ENCODE measurements at regions not wholly inside any gene's neighbourhood (a gene's known extent, or its start where the extent isn't known, plus 50 kb on each side); places are given as distances from the start of the nearest gene placed in this dataset.

- Histone ChIP-seq H3K9me3 (replicated peaks; ENCODE audit: control insufficient read depth, insufficient read depth, low read depth, low read length) (peaks cover 9% of the 10 kb centered on the region), H3K9me1 (ENCODE audit: control insufficient read depth, insufficient read depth, low read length) (no peaks in the 10 kb centered on the region), H3K4me2 (ENCODE audit: insufficient read depth, low read length) (no peak overlapping the region), H3K27me3 (ENCODE audit: control insufficient read depth in 2 of 2, insufficient read depth in 2 of 2, low read length in 2 of 2) (no peaks in the 10 kb centered on the region), H4K20me1 (replicated peaks; ENCODE audit: control insufficient read depth, insufficient read depth, low read length) (no peaks in the 10 kb centered on the region), H3K4me3 (no peak overlapping the region), H3K27ac (ENCODE audit: extremely low read depth, low read depth, low read length) (no peak overlapping the region), H3K4me1 (replicated peaks in 1 of 2; ENCODE audit: control insufficient read depth in 2 of 2, insufficient read depth in 2 of 2, low read length in 2 of 2) (peaks cover 42 to 74% of the 10 kb centered on the region in 2 experiments), H2AFZ (ENCODE audit: low read depth, low read length) (no peak overlapping the region), H3K9ac (ENCODE audit: insufficient read depth in 1 of 2, low read depth in 2 of 2, low read length in 2 of 2) (peak overlapping the region in 1 of 2 experiments; percentile 38; a peak in 2 of 4 replicates), H3K36me3 (ENCODE audit: control insufficient read depth, insufficient read depth, low read length) (no peaks in the 10 kb centered on the region; the same call in 2 of the 3 replicates), H3K79me2 (ENCODE audit: control insufficient read depth, insufficient read depth, low read length) (no peaks in the 10 kb centered on the region)
- BruUV-seq (replicated peaks), result no TSS peak
- 49% methylated on average over 8 of the region's 8 CpGs for WGBS (ENCODE audit: insufficient coverage, low coverage, missing lambda C conversion rate)
- TF ChIP-seq RFX1 (IDR thresholded peaks at IDR 0.05), result no peak
- peak; percentile 76 for TF ChIP-seq RBM25 (IDR thresholded peaks at IDR 0.05; ENCODE audit: low read depth, low read length, severe bottlenecking)
- 0 out of 2 replicates have a peak, but pooled peaks have one; percentile 39 for TF ChIP-seq CBX1 (IDR thresholded peaks at IDR 0.05; ENCODE audit: low read depth)
- peak in 1 of 2 experiments; percentile 27; a peak in 1 of 4 replicates for TF ChIP-seq RCOR1 (IDR thresholded peaks at IDR 0.05; ENCODE audit: borderline replicate concordance in 1 of 2, low read depth in 2 of 2, low read length in 2 of 2)
- TF ChIP-seq BCOR (IDR thresholded peaks at IDR 0.05), result peak; percentile 92
- TF ChIP-seq HDAC2 (IDR thresholded peaks at IDR 0.05), result 0 out of 2 replicates have a peak, but pooled peaks have one; percentile 22
- no peak for TF ChIP-seq CREB3L1 (IDR thresholded peaks at IDR 0.05; ENCODE audit: borderline replicate concordance, low read depth)
- peak; percentile 54; the same call in 1 of the 2 replicates for TF ChIP-seq SMARCA5 (IDR thresholded peaks at IDR 0.05)
- TF ChIP-seq PREB (CRISPR knock-in tag; IDR thresholded peaks at IDR 0.05), result 0 out of 2 replicates have a peak, but pooled peaks have one; percentile 43
- no peak for TF ChIP-seq ETS1 (conservative IDR thresholded peaks at IDR 0.05; ENCODE audit: control insufficient read depth, low read depth, low read length)
- peak in 1 of 2 experiments; percentile 60; a peak in 2 of 4 replicates for TF ChIP-seq KDM1A (IDR thresholded peaks at IDR 0.05)
- POLR2A ChIA-PET, result interaction anchor here (0.6 kb wide), 1 partner anchor 169 kb away, joined by 5 read pairs; the partner anchor contains the start of gene SLC29A1
- DNase-seq (ENCODE audit: extremely low read depth in 1 of 4, low spot score in 3 of 4) (no peak), ATAC-seq (no peak), FAIRE-seq (no peak)
- CTCF ChIA-PET (ENCODE audit: low intra/inter-chr PET ratio), result no interaction called here
- intact Hi-C loops (cut with micrococcal nuclease) (no loop called here), in situ Hi-C loops (cut with MboI) (loop anchor here (5.0 kb wide), 1 partner anchor 283 kb away; the partner anchor contains the start of gene VEGFA)
Measured at GRCh38 chr6:44054721-44055559, 72.3 kb downstream of the MRPL14 start.

All from K562 (cell line).